Neuronal stem cell (in vitro differentiated cells): ENCODE measurements at regions not wholly inside any gene's neighbourhood (a gene's known extent, or its start where the extent isn't known, plus 50 kb on each side); places are given as distances from the start of the nearest gene placed in this dataset.
"Not testable (repeated sequence)": the region's sequence is repeated elsewhere in the genome, so short reads cannot be mapped to it uniquely, and the experiment has no call there.

Experiments used
- DNase-seq: peaks from one replicate; pipeline ENCODE4 v3.0.0-alpha.2; 2013; ENCODE audit warnings: low spot score
- H2AFZ ChIP-seq: one replicate; pipeline ENCODE4 v1.6.1; 2013; ENCODE audit warnings: mild to moderate bottlenecking, low read length, inconsistent platforms
- H2AK5ac ChIP-seq: 2 replicates; pipeline ENCODE4 v1.6.1; 2013; ENCODE audit warnings: low read depth, mild to moderate bottlenecking, inconsistent platforms, low read length, moderate library complexity, mixed read lengths
- H2BK120ac ChIP-seq: 2 replicates; pipeline ENCODE4 v1.6.1; 2013; ENCODE audit warnings: low read depth, mild to moderate bottlenecking, inconsistent platforms, low read length, moderate library complexity, mixed read lengths
- H2BK12ac ChIP-seq: one replicate; pipeline ENCODE4 v1.6.1; 2013; ENCODE audit warnings: low read length, inconsistent platforms
- H2BK15ac ChIP-seq: 2 replicates; pipeline ENCODE4 v1.6.1; 2013; ENCODE audit warnings: mild to moderate bottlenecking, low read length, inconsistent platforms, mixed read lengths
- H2BK5ac ChIP-seq: one replicate; pipeline ENCODE4 v1.6.1; 2013; ENCODE audit warnings: inconsistent platforms, mild to moderate bottlenecking, low read length, moderate library complexity
- H3K14ac ChIP-seq: one replicate; pipeline ENCODE4 v1.6.1; 2013; ENCODE audit warnings: low read length, inconsistent platforms
- H3K18ac ChIP-seq: 2 replicates; pipeline ENCODE4 v1.6.1; 2013; ENCODE audit warnings: low read length, inconsistent platforms
- H3K23ac ChIP-seq: 2 replicates; pipeline ENCODE4 v1.6.1; 2013; ENCODE audit warnings: low read depth, mild to moderate bottlenecking, mixed read lengths, low read length, inconsistent platforms; ENCODE audit not compliant: poor library complexity
- H3K27ac ChIP-seq: replicated peaks from 3 replicates; pipeline ENCODE4 v1.5.1; 2013; ENCODE audit warnings: low read length, inconsistent platforms
- H3K27me3 ChIP-seq, 3 experiments: 2 replicates each; pipeline ENCODE4 v1.6.1; 2013; ENCODE audit warnings: low read length in 3 of 3, mild to moderate bottlenecking in 2 of 3, inconsistent platforms in 1 of 3, low read depth in 1 of 3, mixed read lengths in 1 of 3, moderate library complexity in 1 of 3; ENCODE audit not compliant: control insufficient read depth in 3 of 3, insufficient read depth in 3 of 3
- H3K36me3 ChIP-seq, 2 donors: replicated peaks in 1 of 2; 2 replicates each; pipeline ENCODE4 v1.6.1; 2013; ENCODE audit warnings: low read length in 2 of 2; ENCODE audit not compliant: control insufficient read depth in 2 of 2, insufficient read depth in 2 of 2
- H3K4ac ChIP-seq: 2 replicates; pipeline ENCODE4 v1.6.1; 2013; ENCODE audit warnings: inconsistent platforms, mild to moderate bottlenecking, low read length, moderate library complexity
- H3K4me1 ChIP-seq, 2 donors: 1 replicate in 1 of 2; 2 replicates in 1 of 2; pipeline ENCODE4 v1.6.1; 2013; ENCODE audit warnings: low read length in 2 of 2, low read depth in 1 of 2; ENCODE audit not compliant: control insufficient read depth in 2 of 2, insufficient read depth in 1 of 2
- H3K4me2 ChIP-seq: one replicate; pipeline ENCODE4 v1.6.1; 2013; ENCODE audit warnings: mild to moderate bottlenecking, low read length, inconsistent platforms; ENCODE audit not compliant: insufficient read depth, poor library complexity, severe bottlenecking
- H3K4me3 ChIP-seq, 2 donors: 2 replicates each; pipeline ENCODE4 v1.5.1; 2013; ENCODE audit warnings: low read length in 2 of 2, mild to moderate bottlenecking in 2 of 2, inconsistent platforms in 1 of 2, moderate library complexity in 1 of 2
- H3K79me1 ChIP-seq: one replicate; pipeline ENCODE4 v1.6.1; 2013; ENCODE audit warnings: low read depth, mild to moderate bottlenecking, inconsistent platforms, low read length, moderate library complexity
- H3K9ac ChIP-seq: one replicate; pipeline ENCODE4 v1.6.1; 2013; ENCODE audit warnings: mild to moderate bottlenecking, low read depth, low read length, inconsistent platforms; ENCODE audit not compliant: poor library complexity
- H3K9me3 ChIP-seq, 2 donors: replicated peaks in 1 of 2; 2 replicates each; pipeline versions ENCODE3 to v1.6.1; 2013; ENCODE audit warnings: low read length in 2 of 2, mild to moderate bottlenecking in 2 of 2, inconsistent platforms in 1 of 2, low read depth in 1 of 2, mixed read lengths in 1 of 2, moderate library complexity in 1 of 2; ENCODE audit not compliant: control insufficient read depth in 2 of 2, insufficient read depth in 1 of 2
- H4K8ac ChIP-seq: one replicate; pipeline ENCODE4 v1.6.1; 2013; ENCODE audit warnings: low read depth, mild to moderate bottlenecking, inconsistent platforms, low read length, moderate library complexity
- H4K91ac ChIP-seq: one replicate; pipeline ENCODE4 v1.6.1; 2013; ENCODE audit warnings: low read length, low read depth, mild to moderate bottlenecking, inconsistent platforms; ENCODE audit not compliant: poor library complexity
- WGBS, 2 donors: extraction: QIAGEN DNeasy Blood & Tissue Kit; methylation state at CpG; one replicate each; pipeline ENCODE4 v1.1.7; 2013; ENCODE audit warnings: missing lambda C conversion rate in 2 of 2, mixed read lengths in 1 of 2; ENCODE audit not compliant: insufficient read length in 2 of 2, insufficient replicate concordance in 1 of 2; ENCODE audit errors: extremely low coverage in 2 of 2; 5-methylcytosine and 5-hydroxymethylcytosine counted together

- WGBS, 2 donors: no CpG with 5 or more reads among the region's 3 CpGs
Observed at GRCh38 chrX:88007873-88008272, 490.3 kb downstream of the KLHL4 start.

GRCh38 chrX:88024022-88024421, 506.4 kb downstream of the KLHL4 start:
- H2BK12ac ChIP-seq: no peak overlapping the region
- H4K91ac ChIP-seq: no peak overlapping the region
- no peaks in the 10 kb centered on the region for H3K36me3 ChIP-seq
- H2BK15ac ChIP-seq: no peak overlapping the region
- no CpG with 5 or more reads among the region's 3 CpGs for WGBS, 2 donors
- no peaks in the 10 kb centered on the region for H3K9me3 ChIP-seq
- DNase-seq: no peak
- no peak overlapping the region for H2BK120ac ChIP-seq
- no peak overlapping the region for H2BK5ac ChIP-seq
- no peak overlapping the region for H2AFZ ChIP-seq
- H3K4ac ChIP-seq: no peak overlapping the region
- no peak overlapping the region for H2AK5ac ChIP-seq
- no peaks in the 10 kb centered on the region for H3K4me1 ChIP-seq
- no peak overlapping the region for H3K23ac ChIP-seq
- no peak overlapping the region for H3K18ac ChIP-seq
- H3K14ac ChIP-seq: no peak overlapping the region
- H3K9ac ChIP-seq: no peak overlapping the region
- no peak overlapping the region for H4K8ac ChIP-seq
- H3K4me2 ChIP-seq: no peak overlapping the region
- no peak overlapping the region for H3K4me3 ChIP-seq
- no peak overlapping the region for H3K27ac ChIP-seq
- H3K27me3 ChIP-seq: no peaks in the 10 kb centered on the region
- no peaks in the 10 kb centered on the region for H3K79me1 ChIP-seq

More at GRCh38 chrX:88007873-88008272, 490.3 kb downstream of the KLHL4 start:
- not testable (repeated sequence) for H2BK120ac ChIP-seq, H3K79me1 ChIP-seq, H3K18ac ChIP-seq, H3K23ac ChIP-seq, H3K14ac ChIP-seq, H2BK12ac ChIP-seq, DNase-seq, H2BK5ac ChIP-seq, H2AFZ ChIP-seq, H3K27ac ChIP-seq, H2AK5ac ChIP-seq, H4K8ac ChIP-seq, H3K9me3 ChIP-seq, H4K91ac ChIP-seq, H3K4me2 ChIP-seq, H3K4me1 ChIP-seq, H3K4ac ChIP-seq, H3K9ac ChIP-seq, H3K36me3 ChIP-seq, H3K27me3 ChIP-seq, H2BK15ac ChIP-seq, H3K4me3 ChIP-seq

GRCh38 chrX:88072339-88073030, 554.9 kb downstream of the KLHL4 start:
- H4K8ac ChIP-seq: no peak overlapping the region
- H4K91ac ChIP-seq: no peak overlapping the region
- no peaks in the 10 kb centered on the region for H3K27me3 ChIP-seq
- no peak overlapping the region for H3K23ac ChIP-seq
- H3K36me3 ChIP-seq: no peaks in the 10 kb centered on the region
- no peak overlapping the region for H2AK5ac ChIP-seq
- no peak overlapping the region for H2BK5ac ChIP-seq
- no peak overlapping the region for H3K9ac ChIP-seq
- no peaks in the 10 kb centered on the region for H3K9me3 ChIP-seq
- H2BK120ac ChIP-seq: no peak overlapping the region
- no CpG with 5 or more reads among the region's 2 CpGs for WGBS, 2 donors
- H3K79me1 ChIP-seq: no peaks in the 10 kb centered on the region
- no peak overlapping the region for H3K4ac ChIP-seq
- H2AFZ ChIP-seq: no peak overlapping the region
- H3K14ac ChIP-seq: no peak overlapping the region
- no peaks in the 10 kb centered on the region for H3K4me1 ChIP-seq
- no peak overlapping the region for H2BK12ac ChIP-seq
- H3K4me2 ChIP-seq: no peak overlapping the region
- H2BK15ac ChIP-seq: no peak overlapping the region
- no peak overlapping the region for H3K18ac ChIP-seq
- H3K4me3 ChIP-seq: no peak overlapping the region
- DNase-seq: no peak
- no peak overlapping the region for H3K27ac ChIP-seq

- Histone ChIP-seq H3K9ac (no peak overlapping the region), H3K79me1 (no peaks in the 10 kb centered on the region), H3K18ac (no peak overlapping the region), H3K27ac (no peak overlapping the region), H2BK15ac (no peak overlapping the region), H4K91ac (no peak overlapping the region), H2AFZ (no peak overlapping the region), H3K27me3 (no peaks in the 10 kb centered on the region), H3K4me3 (no peak overlapping the region), H3K23ac (no peak overlapping the region), H3K4me1 (no peaks in the 10 kb centered on the region), H2BK120ac (no peak overlapping the region), H3K9me3 (no peaks in the 10 kb centered on the region), H2BK12ac (no peak overlapping the region), H2BK5ac (no peak overlapping the region), H3K4ac (no peak overlapping the region), H3K14ac (no peak overlapping the region), H2AK5ac (no peak overlapping the region), H4K8ac (no peak overlapping the region), H3K36me3 (no peaks in the 10 kb centered on the region), H3K4me2 (no peak overlapping the region)
- no CpG with 5 or more reads among the region's 2 CpGs for WGBS, 2 donors
- no peak for DNase-seq
Observed at GRCh38 chrX:88101968-88102367, 584.4 kb downstream of the KLHL4 start.
